ENCODE measurements at regions not wholly inside any gene's neighbourhood (a gene's known extent, or its start where the extent isn't known, plus 50 kb on each side); places are given as distances from the start of the nearest gene placed in this dataset.
"Not testable (repeated sequence)": the region's sequence is repeated elsewhere in the genome, so short reads cannot be mapped to it uniquely, and the experiment has no call there.

DNA sequence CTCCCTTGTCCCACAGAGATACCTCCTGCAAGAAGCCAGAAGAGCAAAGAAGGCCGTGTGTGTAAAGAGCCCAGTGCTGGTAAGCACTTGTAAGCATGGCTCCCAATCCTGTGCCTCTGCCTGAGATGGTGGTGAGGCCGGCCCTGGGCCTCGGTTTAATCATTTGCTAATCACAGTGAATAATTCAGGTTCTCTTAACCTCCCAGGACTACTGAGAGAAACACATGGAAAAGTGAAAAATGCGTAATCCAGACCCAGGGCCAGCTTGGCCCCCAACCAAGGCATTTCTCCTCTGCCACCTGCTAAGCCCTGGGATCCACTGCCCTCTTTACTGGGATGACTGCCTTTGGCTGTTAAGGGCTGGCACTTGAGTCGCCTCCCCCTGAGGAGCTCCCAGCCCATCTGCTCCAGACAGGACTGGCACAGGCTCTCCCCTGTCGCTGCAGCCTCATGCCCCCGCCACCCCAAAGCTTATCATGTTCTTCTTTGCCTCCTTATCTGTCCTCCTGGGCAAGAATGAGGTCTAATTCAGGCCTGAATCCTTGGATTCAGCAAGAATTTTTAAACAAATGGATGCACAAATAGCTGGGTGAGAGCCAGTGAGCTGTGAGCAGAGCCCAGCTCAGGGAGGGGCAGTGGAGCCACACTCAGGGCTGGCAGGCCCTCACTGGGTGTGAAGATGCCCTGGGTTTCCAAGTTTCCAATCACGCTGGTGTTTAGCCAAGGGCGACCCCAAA, 193.9 kb upstream of the HS6ST1 start:
- DNase-seq: no peak

DNA sequence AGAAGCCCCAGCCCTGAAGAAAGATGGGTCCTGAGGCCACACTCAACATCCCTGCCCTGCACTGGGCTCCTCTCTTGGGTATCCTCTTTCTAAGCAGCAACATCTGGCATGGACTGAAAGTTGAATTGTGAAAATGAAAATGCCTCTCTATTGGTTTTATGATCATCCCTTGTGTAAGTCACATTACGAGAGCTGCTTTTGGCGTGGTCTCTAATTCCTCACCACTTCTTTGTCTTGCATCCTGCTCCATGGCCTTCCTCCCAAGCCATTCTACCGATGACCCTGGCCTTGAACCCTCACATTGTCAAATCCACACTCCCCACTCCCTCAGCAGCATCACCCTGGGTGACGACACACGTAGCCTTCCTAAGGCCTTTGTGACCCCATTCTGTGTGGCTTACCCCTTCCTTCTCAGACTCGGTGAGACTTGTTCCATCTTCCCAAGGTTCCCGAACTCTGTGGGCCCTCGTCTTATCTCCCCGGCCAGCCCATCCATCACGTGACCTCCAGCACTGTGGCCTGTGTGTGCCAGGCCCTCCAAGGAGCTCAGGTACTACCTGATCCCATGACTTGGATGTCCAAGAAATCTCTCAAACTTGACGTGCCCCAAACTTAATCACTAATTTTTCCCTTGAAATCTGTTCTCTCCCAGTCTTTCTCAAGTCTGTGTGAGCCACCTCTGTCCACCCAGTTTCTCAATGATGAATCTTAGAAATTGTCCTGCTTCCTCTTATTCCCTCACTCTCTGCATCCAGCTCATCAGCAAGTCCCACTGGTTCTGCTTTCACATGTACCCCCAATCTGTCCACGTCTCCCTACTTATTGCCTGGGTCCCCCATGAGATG, 194.7 kb upstream of the HS6ST1 start:
- DNase-seq: no peak

DNA sequence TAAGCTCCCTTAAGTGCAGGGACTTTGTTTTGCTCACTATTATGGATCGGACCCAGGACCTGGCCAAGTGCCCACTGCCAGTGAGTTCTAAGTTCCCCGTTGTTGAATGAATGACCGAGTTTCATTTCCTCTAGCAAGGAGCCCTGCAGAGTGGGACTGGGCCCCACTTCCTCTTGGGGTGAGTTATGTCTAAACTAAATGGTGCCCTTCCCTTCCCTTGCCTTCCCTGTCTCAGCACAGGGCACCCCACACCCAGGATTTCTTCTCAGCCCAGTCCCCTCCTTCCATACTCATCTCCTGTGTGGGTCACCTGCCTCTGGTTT, 195.3 kb upstream of the HS6ST1 start:
- no peak for DNase-seq

DNA sequence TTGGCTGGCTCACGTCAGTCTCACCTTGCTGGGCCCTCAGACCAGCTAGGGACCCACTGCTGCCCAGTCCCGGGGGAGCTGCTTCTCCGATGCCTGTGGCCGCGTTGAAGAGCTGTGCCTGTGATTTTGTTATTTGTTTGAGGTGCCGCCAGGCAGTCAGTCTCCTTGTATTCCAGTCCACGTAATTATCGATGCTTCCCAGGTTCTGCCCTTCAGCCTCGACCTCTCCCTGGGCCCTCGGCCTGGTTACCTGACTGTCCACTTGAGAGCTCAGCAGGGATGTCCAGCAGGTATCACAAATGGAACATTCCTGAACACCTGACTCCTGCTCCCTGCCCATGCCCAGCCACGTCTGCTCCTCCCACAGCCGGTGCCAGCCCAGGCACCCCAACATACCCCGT, 195.9 kb upstream of the HS6ST1 start:
- no peak for DNase-seq

DNA sequence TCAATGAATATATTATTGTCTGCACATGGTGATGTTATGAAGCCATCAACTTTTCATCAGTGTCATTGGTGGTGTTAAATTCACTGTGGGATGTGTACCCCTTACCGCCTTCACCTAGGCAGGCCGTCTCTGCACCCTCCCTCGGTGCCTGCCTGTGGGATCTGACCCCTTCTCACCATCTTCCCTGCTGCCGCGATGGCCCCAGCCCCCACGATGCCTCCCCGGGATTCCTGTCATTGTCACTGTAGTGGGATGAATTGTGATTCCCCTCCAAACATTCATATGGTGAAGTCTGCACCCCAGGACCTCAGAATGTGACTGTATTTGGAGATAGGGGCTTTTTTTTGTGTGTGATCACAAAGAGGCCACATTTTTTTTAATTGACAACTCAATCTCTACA, 198.3 kb upstream of the HS6ST1 start:
- DNase-seq: no peak

DNA sequence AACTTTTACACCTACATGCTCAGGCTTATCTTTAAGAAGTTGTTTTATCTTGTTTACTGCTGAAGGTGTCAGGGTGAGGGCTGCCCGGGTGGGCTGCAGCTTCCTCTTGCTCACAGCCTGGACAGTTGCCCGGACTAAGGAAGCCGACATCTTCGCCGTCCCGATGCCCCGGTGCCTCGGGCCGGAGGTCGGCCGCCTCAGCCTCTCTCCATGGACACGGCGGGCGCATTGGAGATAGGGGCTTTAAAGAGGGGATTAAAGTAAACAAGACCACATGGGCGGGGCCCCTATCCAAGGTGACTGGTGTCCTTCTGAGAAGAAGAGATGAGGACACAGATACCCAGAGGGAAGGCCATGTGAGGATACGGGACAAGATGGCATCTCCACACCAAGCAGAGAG, 200.4 kb upstream of the HS6ST1 start:
- DNase-seq: not testable (repeated sequence)

DNA sequence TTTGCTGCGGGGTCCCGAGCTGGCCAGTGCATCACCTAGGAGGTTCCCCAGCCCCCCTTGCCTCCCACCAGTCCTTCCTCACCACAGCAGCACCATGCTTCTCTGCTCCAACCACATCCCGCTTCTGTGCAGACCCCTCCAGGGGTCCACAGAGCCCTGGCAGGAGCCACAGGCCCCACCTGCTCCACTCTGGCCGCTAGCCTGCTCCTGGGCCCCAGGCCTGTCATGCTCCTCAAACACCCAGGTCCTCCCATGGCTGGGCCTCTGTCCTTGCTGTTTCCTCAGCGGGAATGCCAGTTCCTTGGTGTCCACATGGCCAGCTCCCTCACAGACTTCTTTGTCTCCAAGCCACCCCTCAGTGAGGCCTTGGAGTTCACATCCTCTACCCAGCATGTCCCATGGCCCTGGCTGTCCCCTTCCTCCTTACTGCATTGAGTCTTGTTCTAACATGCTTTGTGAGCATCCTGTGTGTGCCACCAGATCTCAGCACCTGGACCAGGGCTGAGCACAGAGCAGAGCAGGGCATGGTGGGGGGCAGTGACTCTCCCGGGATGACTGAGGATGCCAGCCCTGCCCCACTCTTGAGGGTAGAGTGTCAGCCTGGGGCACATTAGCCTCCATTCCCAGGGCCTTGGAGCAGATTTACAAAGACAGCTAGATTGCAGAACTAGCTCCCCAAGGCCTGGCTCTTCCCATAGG, 201.0 kb upstream of the HS6ST1 start:
- no peak for DNase-seq

DNA sequence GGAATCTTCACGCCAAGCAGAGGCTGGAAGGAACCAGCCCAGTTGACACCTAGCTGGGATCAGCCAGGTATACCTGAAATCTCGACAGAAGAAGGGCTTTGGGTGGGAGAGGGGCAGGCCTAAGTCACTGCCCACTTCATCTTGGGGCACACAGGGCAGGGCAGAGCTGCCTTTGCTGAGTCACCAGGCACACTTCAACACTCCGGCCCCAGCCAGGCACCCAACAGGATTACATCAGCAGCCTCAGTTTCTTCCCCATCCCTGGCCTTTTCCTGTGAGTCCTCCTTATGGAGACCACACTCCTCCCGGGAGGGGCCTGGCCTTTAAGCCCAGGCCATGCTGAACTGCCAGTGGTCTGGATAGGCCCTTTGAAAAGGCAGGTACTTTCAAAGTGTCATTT, 201.7 kb upstream of the HS6ST1 start:
- no peak for DNase-seq

DNA sequence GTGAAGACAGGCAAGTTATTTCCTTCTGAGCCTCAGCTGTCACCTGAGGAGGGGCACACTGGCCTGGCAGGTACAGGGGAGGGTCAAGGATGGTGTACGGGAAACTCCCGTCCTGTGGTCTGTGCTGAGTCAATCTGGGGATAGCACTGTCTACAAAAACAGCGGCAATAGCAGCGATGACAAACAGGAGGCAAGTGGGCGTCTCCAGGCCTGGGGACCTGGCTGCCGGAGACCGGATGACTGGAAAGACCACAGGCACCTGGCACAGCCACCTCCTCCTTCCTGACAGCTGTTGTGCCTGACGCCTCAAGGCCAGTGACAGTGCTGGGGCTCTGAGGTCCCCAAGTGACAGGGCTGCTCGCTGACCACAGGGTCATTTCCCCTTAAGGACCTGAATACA, 202.1 kb upstream of the HS6ST1 start:
- DNase-seq: no peak

DNA sequence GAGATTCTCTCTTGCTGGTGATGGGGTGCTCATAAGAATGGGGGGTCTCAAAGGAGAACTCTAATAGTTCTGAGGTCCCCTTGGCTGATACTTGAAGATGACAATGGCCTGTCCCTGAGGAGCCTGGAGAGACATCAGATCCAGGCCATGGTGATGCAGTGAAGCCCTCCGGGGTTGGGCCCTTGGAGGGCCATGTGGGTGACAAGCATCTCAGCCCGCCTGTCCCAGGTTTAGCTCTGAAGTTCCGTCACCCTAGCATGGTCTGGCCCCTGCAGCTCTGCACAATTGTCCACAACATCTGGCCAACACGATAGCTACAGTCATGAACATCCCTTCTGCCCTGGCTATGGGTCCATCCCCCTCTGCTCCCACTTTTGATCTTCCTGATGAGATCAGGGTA, 202.8 kb upstream of the HS6ST1 start:
- no peak for DNase-seq

DNA sequence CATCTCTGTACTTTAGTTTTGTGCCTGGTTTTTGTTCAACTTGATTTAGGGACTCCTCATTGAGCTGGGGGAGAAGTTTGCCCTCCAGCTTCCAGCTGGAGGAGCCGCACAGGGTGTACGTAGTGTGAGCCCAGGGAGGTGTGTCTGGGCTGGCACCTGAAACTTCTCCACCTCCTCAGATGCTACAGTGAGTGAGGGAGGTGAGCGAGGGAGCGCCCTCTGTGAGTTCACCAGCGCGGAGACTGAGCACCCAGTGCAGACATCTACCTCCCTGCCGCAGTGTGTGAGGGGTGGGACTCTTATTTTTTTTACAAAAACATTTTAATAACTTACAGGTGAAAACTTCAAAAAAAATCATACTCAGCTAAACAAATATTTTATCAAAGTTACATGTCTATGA, 204.2 kb upstream of the HS6ST1 start:
- DNase-seq: no peak

DNA sequence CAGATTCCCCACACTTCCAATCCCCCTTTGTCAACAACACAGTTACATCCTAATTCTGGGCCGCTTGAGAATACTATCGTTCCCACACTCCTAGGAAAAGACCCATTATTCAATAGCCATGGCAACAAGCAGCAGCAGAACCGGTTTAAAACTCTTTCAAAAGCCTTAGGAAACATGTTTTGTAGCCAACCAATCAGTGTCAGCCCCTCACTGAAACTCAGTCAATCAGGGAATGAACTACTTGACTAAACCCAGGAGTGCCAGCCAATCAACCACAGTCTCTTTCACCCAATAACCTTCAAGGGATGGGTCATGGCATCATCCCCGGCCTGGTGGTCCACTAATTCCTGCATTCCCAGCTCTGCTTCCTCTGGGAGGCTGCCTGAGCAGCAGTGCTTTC, 204.8 kb upstream of the HS6ST1 start:
- no peak for DNase-seq

DNA sequence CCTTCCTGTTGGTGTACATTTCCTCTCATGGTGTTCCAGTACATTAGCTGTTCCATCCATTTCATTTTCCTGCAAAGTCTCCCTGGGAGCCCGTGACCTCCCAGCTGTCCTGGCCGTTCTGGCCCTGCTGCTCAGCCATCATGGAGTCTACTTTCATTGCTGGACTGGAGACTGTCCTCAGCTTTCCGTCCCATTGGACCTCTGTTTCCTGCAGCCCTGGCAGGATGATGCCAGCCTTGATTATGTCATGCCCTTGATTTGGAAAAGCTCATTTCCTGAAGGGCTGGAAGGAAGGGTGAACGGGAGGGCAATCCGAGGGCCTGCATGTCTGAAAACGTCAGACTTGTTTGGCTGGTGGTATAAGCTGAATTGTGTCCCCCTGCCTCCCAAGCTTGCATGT, 205.5 kb upstream of the HS6ST1 start:
- no peak for DNase-seq

DNA sequence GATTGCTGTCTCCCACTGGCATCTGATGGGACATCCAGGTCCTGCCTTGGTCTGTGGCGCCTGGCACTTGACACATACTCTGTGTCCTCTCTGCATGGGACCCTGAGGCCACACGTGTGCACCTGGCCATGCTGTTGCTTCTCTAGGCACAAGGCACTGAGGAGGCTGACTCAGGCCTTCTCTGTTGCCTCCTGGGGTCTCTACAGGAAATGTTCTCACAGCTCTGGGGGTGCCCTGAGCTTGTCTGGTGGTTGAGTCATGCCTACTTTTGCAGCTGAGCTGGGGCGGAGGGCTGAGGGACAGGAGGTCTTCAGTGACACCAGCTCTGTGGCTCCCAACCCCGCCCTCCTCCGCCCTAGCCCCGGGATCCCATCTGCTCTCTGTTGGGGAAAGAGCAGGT, 207.0 kb upstream of the HS6ST1 start:
- no peak for DNase-seq

DNA sequence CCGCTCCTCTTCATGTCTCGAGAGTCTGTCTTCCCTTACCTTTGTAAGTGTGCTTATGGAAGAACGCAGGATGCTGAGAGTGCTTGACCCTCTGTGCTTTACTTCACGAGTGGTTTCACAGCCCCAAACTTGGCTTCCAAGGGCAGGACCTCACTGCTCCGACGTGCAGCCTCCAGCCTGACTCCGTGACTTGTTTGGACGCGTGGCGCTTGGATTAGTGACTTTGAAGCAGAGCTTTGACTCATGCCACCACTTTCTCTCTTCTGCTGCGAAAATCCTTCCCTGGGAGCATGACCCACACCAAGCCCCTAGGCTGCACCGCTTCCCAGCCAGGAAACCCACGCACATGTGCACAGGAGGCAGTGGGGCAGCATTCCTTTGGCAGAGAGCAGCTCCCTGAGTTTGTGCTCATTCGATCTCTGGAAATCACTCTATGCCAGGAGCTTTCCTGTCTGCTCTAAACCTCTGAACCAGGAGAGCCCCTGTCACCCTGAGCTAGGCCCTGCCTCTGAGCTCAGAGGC, 207.8 kb upstream of the HS6ST1 start:
- DNase-seq: no peak

DNA sequence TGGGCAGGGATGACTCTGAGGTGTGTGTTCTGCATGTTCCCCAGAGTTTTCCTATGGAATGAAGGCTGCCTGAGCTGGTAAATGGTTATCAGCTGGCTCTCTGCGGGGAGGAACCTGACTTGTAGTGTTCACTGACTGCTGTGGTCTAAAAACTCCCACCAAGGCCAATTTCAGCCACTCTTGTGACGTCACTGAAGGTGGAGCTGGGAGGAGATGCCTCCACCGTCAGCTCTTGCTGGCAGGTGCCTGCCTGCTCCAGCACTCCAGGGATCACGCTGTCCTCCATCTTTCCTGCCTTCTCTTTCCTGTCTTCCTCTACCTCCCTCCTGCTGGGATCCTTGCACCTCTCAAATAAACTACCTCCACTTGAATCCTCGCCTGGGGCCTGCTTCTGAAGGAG, 209.5 kb upstream of the HS6ST1 start:
- no peak for DNase-seq

DNA sequence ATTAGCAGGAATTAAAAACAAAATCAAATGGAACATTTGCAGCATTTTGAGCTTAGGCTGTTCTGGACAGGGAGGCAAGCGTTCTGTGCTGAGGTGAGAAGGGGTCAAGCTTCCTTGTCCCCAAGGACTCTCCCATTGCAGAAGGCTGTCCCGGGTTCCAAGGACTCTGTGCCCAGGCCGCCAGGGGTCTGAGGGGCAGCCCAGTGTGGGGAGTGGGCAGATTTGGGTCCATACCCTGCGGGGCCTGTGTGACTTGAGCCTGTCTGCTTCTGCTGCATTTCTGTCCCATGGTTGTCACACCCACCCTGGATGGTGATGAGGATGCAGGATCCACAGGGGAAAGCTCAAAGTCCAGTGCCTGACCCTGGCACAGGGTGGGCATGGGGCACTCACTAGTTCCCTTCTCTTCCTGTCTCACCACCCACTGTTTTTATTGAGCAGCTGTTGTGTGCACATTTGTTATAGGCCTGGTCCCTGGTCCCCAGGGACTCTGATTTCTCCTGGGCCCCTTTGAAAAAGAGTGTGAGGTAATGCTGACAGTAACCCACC, 211.4 kb upstream of the HS6ST1 start:
- DNase-seq: no peak

DNA sequence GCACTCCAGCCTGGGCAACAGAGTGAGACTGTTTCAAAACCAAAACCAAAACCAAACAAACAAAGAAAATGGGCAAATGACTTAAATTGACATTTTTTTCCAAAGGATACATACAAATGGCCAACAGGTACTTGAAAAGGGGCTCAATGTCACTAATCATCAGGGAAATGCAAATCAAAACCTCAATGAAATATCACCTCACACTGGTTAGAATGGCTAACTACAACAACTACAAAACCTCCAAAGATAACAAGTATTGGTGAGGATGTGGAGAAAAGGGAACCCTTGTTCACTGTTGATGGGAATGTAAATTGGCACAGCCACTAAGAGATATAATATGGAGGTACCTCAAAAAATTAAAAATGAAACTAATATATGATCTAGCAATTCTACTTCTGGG, 213.2 kb upstream of the HS6ST1 start:
- no peak for DNase-seq

DNA sequence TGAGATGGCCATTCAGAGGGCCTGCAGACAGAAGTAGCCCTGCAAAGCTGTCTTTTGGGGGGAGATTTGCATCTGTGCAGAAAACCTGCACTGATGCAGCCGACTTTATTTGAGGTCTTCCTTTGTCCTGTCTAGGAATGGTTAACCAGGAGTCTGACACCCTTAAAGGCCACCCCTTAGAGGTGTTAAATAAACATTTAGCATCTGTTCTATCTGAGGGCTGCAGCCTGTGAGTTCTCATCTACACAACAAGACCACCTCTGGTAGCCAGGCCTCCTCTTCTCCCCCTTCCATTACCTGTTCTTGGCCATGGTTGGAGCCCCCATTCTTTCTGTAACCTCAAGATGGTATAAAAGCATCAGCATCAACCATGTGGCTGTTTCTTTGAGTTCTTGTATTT, 214.4 kb upstream of the HS6ST1 start:
- no peak for DNase-seq

DNA sequence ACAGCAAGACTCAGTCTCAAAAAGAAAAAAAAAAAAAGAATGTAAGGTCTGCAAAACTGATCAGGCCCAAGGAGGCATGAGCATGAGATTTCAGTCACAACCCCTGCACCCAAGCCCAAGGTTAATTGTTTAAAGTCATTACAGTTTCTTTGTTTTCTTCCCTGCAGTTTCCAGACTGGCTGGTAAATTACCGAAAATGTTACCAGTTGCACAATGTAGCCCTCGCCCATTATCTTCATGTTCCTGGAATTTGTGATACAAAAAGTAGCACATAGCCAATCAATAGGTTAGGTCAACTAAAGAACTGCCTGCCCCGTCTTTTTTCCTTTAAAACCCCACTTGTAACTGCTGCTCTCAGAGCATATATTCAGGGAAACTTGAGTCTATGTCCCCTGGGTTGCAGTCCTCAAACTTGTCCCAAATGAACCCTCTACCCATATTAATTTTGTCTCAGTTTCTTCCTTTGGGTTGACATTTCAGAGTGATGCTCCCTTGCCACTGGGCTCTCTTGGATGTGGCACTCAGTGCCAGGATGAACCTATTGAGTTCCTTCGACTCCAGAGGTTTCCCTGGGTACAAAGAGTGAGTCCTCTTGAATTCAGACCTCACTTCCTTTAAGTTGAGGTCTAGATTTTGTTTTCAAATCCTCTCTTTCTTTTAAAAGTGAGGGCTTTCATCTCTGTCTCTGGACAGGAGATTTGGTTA, 216.2 kb upstream of the HS6ST1 start:
- DNase-seq: no peak

DNA sequence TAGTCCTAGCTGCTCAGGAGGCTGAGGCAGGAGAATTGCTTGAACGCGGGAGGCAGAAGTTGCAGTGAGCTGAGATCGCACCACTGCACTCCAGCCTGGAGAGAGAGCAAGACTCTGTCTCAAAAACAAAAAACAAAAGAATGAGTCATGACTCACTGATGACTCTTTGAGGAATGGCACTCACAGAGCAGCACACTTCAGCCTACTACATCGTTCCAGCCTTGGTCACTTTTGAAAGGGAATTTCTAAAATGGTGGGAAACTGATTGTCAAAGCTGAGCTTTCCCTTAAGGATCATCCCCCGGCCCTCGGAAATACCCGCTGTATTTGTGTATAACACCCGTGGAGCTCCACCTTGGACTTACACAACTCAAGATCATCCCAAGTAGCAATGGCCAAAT, 217.3 kb upstream of the HS6ST1 start:
- no peak for DNase-seq

DNA sequence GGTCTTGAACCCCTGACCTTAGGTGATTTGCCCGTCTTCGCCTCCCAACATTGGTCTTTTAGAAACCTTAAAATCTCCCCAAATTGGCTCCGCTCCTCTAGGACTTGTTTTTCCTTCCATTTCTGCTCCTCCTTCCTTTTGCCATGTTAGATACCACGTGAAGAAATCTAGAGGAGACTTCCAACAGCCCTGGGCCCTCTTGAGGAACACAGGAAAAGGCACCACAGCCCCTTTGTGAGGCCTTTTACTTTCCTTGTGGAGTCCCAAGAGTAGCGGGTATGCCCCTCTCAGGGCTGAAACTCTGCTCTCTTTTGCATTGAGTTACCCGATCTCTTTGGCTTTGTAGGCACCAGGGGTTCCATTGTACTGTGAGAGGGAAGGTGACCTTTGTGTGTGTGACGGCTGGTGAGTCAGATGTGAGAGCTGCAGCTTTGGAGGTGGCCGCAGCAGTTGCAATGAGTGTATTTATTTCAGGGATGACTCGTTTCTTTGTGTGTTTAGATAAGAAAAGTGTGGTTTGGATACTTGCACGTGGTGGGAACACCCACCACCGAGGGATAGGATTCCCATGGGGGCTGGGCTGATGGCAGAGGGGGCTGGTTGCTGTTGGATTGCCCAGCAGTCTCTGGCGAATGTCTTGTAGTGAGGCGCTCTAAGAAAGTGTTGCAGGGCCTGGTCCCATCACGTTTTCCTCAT, 218.4 kb upstream of the HS6ST1 start:
- DNase-seq: no peak
